B cell (primary cell): ENCODE measurements at regions not wholly inside any gene's neighbourhood (a gene's known extent, or its start where the extent isn't known, plus 50 kb on each side); places are given as distances from the start of the nearest gene placed in this dataset.

Source experiments
- ATAC-seq: fragments of 200-7000 bp; cut with Tn5 transposase; one replicate; pipeline ENCODE4 v1.10.0; 2021; ENCODE audit warnings: low read depth, mild to moderate bottlenecking, moderate number of reproducible peaks, moderate library complexity
- CTCF ChIA-PET: fragments of 350-600 bp; sonication (Branson Sonifier 250); formaldehyde crosslinking; loops from one replicate; lab custom pipeline; 2021; ENCODE audit warnings: antibody characterized with exemption, inconsistent platforms; lab: Charles Lee
- POLR2A ChIA-PET: fragments of 350-600 bp; sonication (Branson Sonifier 250); formaldehyde crosslinking; loops from one replicate; lab custom pipeline; 2021; ENCODE audit warnings: antibody characterized with exemption; lab: Charles Lee
- DNase-seq: peaks from one replicate; pipeline ENCODE4 v3.0.0; 2013
- H2AFZ ChIP-seq: 2 replicates; pipeline ENCODE4 v1.6.1; 2012; ENCODE audit warnings: mild to moderate bottlenecking, low read depth, low read length; ENCODE audit not compliant: insufficient read depth, poor library complexity, severe bottlenecking
- H3K27ac ChIP-seq, 2 donors: 1 replicate in 1 of 2; 2 replicates in 1 of 2; pipeline ENCODE4 v1.5.1; 2012 to 2013; ENCODE audit warnings: low read length in 2 of 2, mild to moderate bottlenecking in 2 of 2, moderate library complexity in 1 of 2
- H3K27me3 ChIP-seq, 4 experiments: fragments of 200-600 bp in 1 of 4; sonication (generic) in 1 of 4; replicated peaks in 1 of 4; 1 replicate in 2 of 4; 2 replicates in 2 of 4; pipeline versions ENCODE4 v1.6.1 to v1.7.0; 2013 to 2016; ENCODE audit warnings: low read length in 3 of 4, mild to moderate bottlenecking in 2 of 4, mixed read lengths in 1 of 4, moderate library complexity in 1 of 4; ENCODE audit not compliant: insufficient read depth in 4 of 4, control insufficient read depth in 3 of 4; ENCODE audit errors: control extremely low read depth in 1 of 4
- H3K36me3 ChIP-seq, 2 experiments: replicated peaks in 1 of 2; 1 replicate in 1 of 2; 2 replicates in 1 of 2; pipeline versions ENCODE4 v1.6.1 to v1.7.1; 2013; ENCODE audit warnings: low read length in 1 of 2; ENCODE audit not compliant: insufficient read depth in 2 of 2, control insufficient read depth in 1 of 2; ENCODE audit errors: control extremely low read depth in 1 of 2, extremely low read depth in 1 of 2
- H3K4me1 ChIP-seq, 2 donors: fragments of 200-600 bp in 1 of 2; sonication (generic) in 1 of 2; 1 replicate in 1 of 2; 2 replicates in 1 of 2; pipeline versions ENCODE4 v1.5.1 to v1.6.1; 2013 to 2017; ENCODE audit warnings: low read length in 2 of 2; ENCODE audit not compliant: control insufficient read depth in 2 of 2, insufficient read depth in 2 of 2
- H3K4me2 ChIP-seq: replicated peaks from 2 replicates; pipeline ENCODE3; 2012; ENCODE audit warnings: mild to moderate bottlenecking, low read depth, low read length; ENCODE audit not compliant: poor library complexity, severe bottlenecking
- H3K4me3 ChIP-seq, 5 experiments: fragments of 200-600 bp in 1 of 5; sonication (generic) in 1 of 5; 1 replicate in 3 of 5; 2 replicates in 2 of 5; pipeline versions ENCODE4 v1.5.1 to v1.7.0; 2011 to 2016; ENCODE audit warnings: low read length in 4 of 5, mild to moderate bottlenecking in 4 of 5, low read depth in 2 of 5, control low read depth in 1 of 5, moderate library complexity in 1 of 5; ENCODE audit not compliant: insufficient read depth in 1 of 5; ENCODE audit errors: control extremely low read depth in 1 of 5, extremely low read depth in 1 of 5
- H3K79me2 ChIP-seq: fragments of 200-600 bp; sonication (generic); one replicate; pipeline ENCODE4 v1.6.0; 2016; ENCODE audit warnings: low read length; ENCODE audit not compliant: control insufficient read depth, insufficient read depth
- H3K9ac ChIP-seq: fragments of 200-600 bp; sonication (generic); 2 replicates; pipeline ENCODE4 v1.6.1; 2017; ENCODE audit warnings: mild to moderate bottlenecking, low read length, moderate library complexity
- H3K9me3 ChIP-seq, 3 donors: one replicate each; pipeline versions ENCODE4 v1.6.1 to v1.7.1; 2013; ENCODE audit warnings: low read length in 2 of 3; ENCODE audit not compliant: control insufficient read depth in 2 of 3, insufficient read depth in 1 of 3; ENCODE audit errors: control extremely low read depth in 1 of 3
- H4K20me1 ChIP-seq: 2 replicates; pipeline ENCODE4 v1.6.0; 2012; ENCODE audit warnings: mild to moderate bottlenecking, low read length; ENCODE audit not compliant: insufficient read depth, control insufficient read depth, poor library complexity, severe bottlenecking
- H3K27ac Mint-ChIP-seq: one replicate; pipeline ENCODE4 v1.8.0; 2021; ENCODE audit warnings: mixed read lengths
- H3K27me3 Mint-ChIP-seq: one replicate; pipeline ENCODE4 v1.8.0; 2021; ENCODE audit warnings: mixed read lengths
- H3K4me1 Mint-ChIP-seq: one replicate; pipeline ENCODE4 v1.8.0; 2021; ENCODE audit warnings: mixed read lengths
- H3K4me3 Mint-ChIP-seq: one replicate; pipeline ENCODE4 v1.8.0; 2021; ENCODE audit warnings: mixed read lengths
- H3K9me3 Mint-ChIP-seq: one replicate; pipeline ENCODE4 v1.8.0; 2022; ENCODE audit warnings: mixed read lengths; ENCODE audit not compliant: insufficient read depth
- EZH2 ChIP-seq: IDR thresholded peaks from 2 replicates; pipeline ENCODE4 v1.6.1; 2012; ENCODE audit warnings: borderline replicate concordance, low read depth, mild to moderate bottlenecking, moderate library complexity, low read length; ENCODE audit not compliant: insufficient read depth, poor library complexity, severe bottlenecking
- WGBS: methylation state at CpG from one replicate; pipeline ENCODE4 v1.1.5; 2013; ENCODE audit warnings: missing lambda C conversion rate; ENCODE audit not compliant: insufficient coverage; 5-methylcytosine and 5-hydroxymethylcytosine counted together
- intact Hi-C: fragments of 100-400 bp; cut with micrococcal nuclease; formaldehyde crosslinking; loops from one replicate; pipeline ENCODE4 v1.10.0; 2022
- TF ChIP-seq, protein P1 (sequence below): fragments of 200-600 bp; IDR thresholded peaks from one replicate; pipeline ENCODE4 v1.8.0; 2022; ENCODE audit warnings: antibody characterized with exemption, mild to moderate bottlenecking

DNA sequence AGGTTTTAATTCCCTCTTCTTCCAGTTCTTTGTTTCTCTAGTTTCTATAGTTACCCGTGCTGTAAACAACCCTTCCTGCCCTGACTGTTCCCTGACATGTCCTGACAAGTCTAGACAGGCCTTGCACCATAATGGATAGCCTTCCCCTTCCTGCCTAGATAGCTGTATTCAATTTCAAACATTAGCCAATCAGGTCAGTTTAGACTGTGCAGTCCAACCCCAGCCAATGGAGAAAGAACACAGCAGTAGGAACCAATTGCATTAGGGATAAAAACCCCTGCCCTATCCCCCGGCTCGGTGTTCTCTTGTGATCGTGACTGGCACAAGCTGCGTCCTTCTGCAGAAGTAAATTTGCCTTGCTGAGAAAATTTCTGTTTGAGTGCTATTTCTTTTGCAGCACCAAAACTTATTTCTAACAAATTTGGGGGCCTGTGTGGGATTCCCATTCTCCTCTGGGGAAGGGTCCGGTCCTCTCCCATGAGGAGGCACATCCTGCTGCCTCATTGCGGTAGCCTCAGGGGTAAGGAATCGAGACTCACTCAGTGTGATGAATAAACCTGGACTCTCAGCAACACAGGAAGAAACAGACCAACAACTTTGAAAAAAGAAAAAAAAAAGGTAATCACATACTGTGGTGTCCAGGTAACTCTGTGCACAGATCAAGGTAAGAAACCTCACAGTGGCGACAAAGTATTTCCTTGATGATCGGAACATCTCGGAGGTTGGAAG lies 248.7 kb upstream of the ECI2 start:
- ATAC-seq: no peak
- Histone ChIP-seq H3K27ac (no peak overlapping the region), H2AFZ (no peak overlapping the region), H3K27me3 (no peaks in the 10 kb centered on the region), H4K20me1 (no peaks in the 10 kb centered on the region), H3K4me3 (no peak overlapping the region), H3K79me2 (no peaks in the 10 kb centered on the region), H3K4me1 (no peaks in the 10 kb centered on the region), H3K4me2 (no peak overlapping the region), H3K9me3 (peaks cover 1 to 27% (median 21%) of the 10 kb centered on the region in 3 donors), H3K9ac (no peak overlapping the region), H3K36me3 (no peaks in the 10 kb centered on the region)
- H3K4me1 Mint-ChIP-seq: no peaks in the 10 kb centered on the region
- no peak for DNase-seq
- peaks cover 20% of the 10 kb centered on the region for H3K27me3 Mint-ChIP-seq
- ChIA-PET POLR2A (no interaction called here), CTCF (no interaction called here)
- peaks cover 7% of the 10 kb centered on the region for H3K9me3 Mint-ChIP-seq
- H3K4me3 Mint-ChIP-seq: no peak overlapping the region
- H3K27ac Mint-ChIP-seq: no peak overlapping the region
- TF ChIP-seq, protein P1, sequence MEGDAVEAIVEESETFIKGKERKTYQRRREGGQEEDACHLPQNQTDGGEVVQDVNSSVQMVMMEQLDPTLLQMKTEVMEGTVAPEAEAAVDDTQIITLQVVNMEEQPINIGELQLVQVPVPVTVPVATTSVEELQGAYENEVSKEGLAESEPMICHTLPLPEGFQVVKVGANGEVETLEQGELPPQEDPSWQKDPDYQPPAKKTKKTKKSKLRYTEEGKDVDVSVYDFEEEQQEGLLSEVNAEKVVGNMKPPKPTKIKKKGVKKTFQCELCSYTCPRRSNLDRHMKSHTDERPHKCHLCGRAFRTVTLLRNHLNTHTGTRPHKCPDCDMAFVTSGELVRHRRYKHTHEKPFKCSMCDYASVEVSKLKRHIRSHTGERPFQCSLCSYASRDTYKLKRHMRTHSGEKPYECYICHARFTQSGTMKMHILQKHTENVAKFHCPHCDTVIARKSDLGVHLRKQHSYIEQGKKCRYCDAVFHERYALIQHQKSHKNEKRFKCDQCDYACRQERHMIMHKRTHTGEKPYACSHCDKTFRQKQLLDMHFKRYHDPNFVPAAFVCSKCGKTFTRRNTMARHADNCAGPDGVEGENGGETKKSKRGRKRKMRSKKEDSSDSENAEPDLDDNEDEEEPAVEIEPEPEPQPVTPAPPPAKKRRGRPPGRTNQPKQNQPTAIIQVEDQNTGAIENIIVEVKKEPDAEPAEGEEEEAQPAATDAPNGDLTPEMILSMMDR: no peak
- no peak for TF ChIP-seq EZH2
- intact Hi-C loops: no loop called here
- 96% methylated on average over 10 of the region's 11 CpGs for WGBS

DNA sequence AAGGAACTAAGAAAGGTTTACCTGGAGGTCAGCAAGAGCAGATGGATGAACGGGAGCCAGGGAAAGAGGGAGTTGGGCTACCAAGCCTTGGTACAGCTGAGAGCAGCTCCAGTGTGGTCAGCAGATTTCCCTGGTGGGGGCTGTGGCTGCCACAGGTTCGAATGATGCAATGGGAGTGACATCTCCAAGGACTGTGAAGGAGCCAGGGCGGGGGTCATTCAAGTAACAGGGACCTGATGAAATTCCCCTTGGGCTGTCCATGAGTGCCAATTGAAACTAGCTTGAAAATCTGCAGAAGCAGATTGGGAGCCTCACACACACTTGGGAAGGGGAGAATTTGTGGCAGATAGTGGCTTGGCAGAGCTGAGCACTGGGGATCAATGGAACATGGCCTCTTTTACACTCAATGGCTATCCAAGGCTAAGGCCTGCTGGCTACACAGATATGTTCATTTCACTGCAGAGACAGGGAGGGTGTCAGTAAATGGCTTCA lies 247.0 kb upstream of the ECI2 start:
- Mint-ChIP-seq H3K4me3 (no peak overlapping the region), H3K4me1 (no peaks in the 10 kb centered on the region), H3K9me3 (peaks cover 7% of the 10 kb centered on the region), H3K27ac (no peak overlapping the region), H3K27me3 (peaks cover 30% of the 10 kb centered on the region)
- Histone ChIP-seq H3K4me1 (no peaks in the 10 kb centered on the region), H3K36me3 (no peaks in the 10 kb centered on the region), H3K4me2 (no peak overlapping the region), H3K27ac (no peak overlapping the region), H3K9me3 (peaks cover 1 to 27% (median 26%) of the 10 kb centered on the region in 3 donors), H3K79me2 (no peaks in the 10 kb centered on the region), H4K20me1 (no peaks in the 10 kb centered on the region), H2AFZ (no peak overlapping the region), H3K4me3 (no peak overlapping the region), H3K27me3 (peaks cover 0 to 2% (median 0%) of the 10 kb centered on the region in 4 experiments), H3K9ac (no peak overlapping the region)
- POLR2A ChIA-PET: no interaction called here
- WGBS: 81% methylated on average over 3 of the region's 3 CpGs
- CTCF ChIA-PET: no interaction called here
- TF ChIP-seq EZH2: no peak
- TF ChIP-seq, protein P1: no peak
- DNase-seq (no peak), ATAC-seq (no peak)
- intact Hi-C loops: no loop called here
